Omental fat pad (tissue), 3 donors: ENCODE measurements at regions not wholly inside any gene's neighbourhood (a gene's known extent, or its start where the extent isn't known, plus 50 kb on each side); places are given as distances from the start of the nearest gene placed in this dataset.

Experiments
- ATAC-seq: fragments of 150-250 bp; one replicate; pipeline ENCODE4 v1.9.1; 2016; ENCODE audit warnings: mild to moderate bottlenecking, moderate library complexity; ENCODE audit not compliant: low FRiP score
- DNase-seq: peaks from one replicate; pipeline ENCODE4 v3.0.0-alpha.2; 2019; ENCODE audit warnings: low spot score
- CTCF ChIP-seq, 3 donors: fragments of 450-650 bp; IDR thresholded peaks; one replicate each; pipeline ENCODE4 v1.5.1; 2016 to 2017; ENCODE audit warnings: antibody characterized with exemption in 3 of 3, mild to moderate bottlenecking in 3 of 3, moderate library complexity in 2 of 3

GRCh38 chr4:171015441-171015840, 797.8 kb upstream of the GALNTL6 start:
- ATAC-seq (no peak), DNase-seq (no peak)
- no peak for TF ChIP-seq CTCF (IDR thresholded peaks at IDR 0.05)

GRCh38 chr4:171007618-171008390, 805.4 kb upstream of the GALNTL6 start:
- DNase-seq = no peak
- no peak for TF ChIP-seq CTCF (IDR thresholded peaks at IDR 0.05)
- ATAC-seq = no peak

DNA sequence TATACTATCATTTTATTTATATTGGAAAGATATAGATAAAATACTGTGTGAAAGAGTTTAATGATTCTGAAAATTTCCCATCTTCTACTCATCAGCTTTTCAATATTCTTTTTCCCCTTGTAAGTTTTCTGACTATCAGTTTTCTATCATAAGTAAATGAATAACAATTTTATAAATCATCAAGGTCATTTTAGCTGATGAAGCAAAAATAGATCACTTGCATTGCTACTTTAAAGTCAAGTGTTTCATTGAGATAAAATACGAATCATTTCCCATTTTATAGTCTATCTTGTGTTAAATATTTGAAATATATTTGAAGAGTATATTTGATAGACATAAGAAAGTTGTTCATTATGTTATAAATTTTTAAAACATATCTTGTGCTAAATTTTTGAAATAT, 811.0 kb upstream of the GALNTL6 start:
- no peak for TF ChIP-seq CTCF (IDR thresholded peaks at IDR 0.05)
- ATAC-seq = no peak
- no peak for DNase-seq

DNA sequence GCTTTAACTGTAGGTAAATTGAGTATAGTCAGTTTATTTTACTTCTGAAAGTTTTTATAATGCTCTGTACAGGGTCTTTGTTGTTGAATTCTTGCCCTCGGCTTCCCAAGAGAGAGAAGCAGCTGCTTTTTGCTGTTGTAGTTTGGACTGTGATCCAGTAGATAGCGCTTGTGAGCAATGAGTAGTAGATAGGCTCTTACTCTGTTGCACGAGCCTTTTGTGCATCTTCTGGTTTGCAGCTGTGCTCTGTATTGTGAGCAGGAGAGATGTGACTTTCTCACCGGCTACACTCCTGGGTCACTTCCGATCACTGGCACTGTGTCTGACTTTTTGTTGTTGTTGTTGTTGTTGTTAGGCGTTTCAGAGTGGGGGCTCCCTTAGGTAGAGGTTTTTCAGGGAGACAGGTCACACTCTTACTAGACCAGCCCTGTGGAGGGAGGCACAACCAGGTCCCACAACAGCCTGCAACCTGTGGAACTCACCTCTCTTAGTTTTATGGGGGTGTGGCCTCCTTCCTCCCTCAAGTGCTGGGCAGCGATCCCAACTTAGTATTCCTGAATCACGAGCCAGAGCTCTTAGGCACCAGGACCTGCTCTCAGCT, 822.1 kb upstream of the GALNTL6 start:
- ATAC-seq (no peak), DNase-seq (no peak)
- TF ChIP-seq CTCF (IDR thresholded peaks at IDR 0.05) = no peak

- no peak for ATAC-seq
- TF ChIP-seq CTCF (IDR thresholded peaks at IDR 0.05) = no peak
- no peak for DNase-seq
Measured at GRCh38 chr4:170988446-170988845, 824.8 kb upstream of the GALNTL6 start.

GRCh38 chr4:170979736-170980135, 833.5 kb upstream of the GALNTL6 start:
- no peak for DNase-seq
- ATAC-seq = no peak
- TF ChIP-seq CTCF (IDR thresholded peaks at IDR 0.05) = no peak

DNA sequence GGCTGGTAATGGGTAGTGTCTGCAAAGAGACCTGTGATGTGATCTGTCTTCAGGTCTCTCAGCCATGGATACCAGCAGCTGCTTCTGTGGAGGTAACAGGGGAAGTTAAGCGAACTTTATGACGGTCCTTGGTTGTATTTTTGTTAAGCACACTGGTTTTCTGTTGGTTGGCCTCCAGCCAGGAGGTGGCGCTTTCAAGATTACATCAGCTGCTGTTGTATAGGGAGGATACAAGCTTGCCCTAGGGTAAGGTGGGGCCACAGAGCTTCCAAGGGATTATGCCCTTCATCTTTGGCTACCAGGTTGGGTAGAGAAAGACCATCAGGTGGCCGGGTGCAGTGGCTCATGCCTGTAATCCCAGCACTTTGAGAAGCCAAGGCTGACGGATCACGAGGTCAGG, 834.2 kb upstream of the GALNTL6 start:
- DNase-seq (no peak), ATAC-seq (no peak)
- no peak for TF ChIP-seq CTCF (IDR thresholded peaks at IDR 0.05)
